CD4-positive, alpha-beta T cell treated with Interleukin-10 for 1 hour (primary cell): ENCODE measurements at regions not wholly inside any gene's neighbourhood (a gene's known extent, or its start where the extent isn't known, plus 50 kb on each side); places are given as distances from the start of the nearest gene placed in this dataset.
"Not testable (repeated sequence)": the region's sequence is repeated elsewhere in the genome, so short reads cannot be mapped to it uniquely, and the experiment has no call there.

Source experiments
- DNase-seq: peaks from one replicate; pipeline ENCODE4 v3.0.0-alpha.2; 2020

- no peak for DNase-seq
Measured at GRCh38 chr1:196088541-196088940, 519.7 kb downstream of the KCNT2 start.

- no peak for DNase-seq
Measured at GRCh38 chr1:196078691-196079090, 529.5 kb downstream of the KCNT2 start.

GRCh38 chr1:196075621-196076020, 532.6 kb downstream of the KCNT2 start:
- no peak for DNase-seq

- DNase-seq, result no peak
Measured at GRCh38 chr1:196074182-196074581, 534.1 kb downstream of the KCNT2 start.

- DNase-seq, result no peak
Measured at GRCh38 chr1:196071447-196071846, 536.8 kb downstream of the KCNT2 start.

- no peak for DNase-seq
Measured at GRCh38 chr1:196070940-196071339, 537.3 kb downstream of the KCNT2 start.

GRCh38 chr1:196063952-196064351, 544.3 kb downstream of the KCNT2 start:
- no peak for DNase-seq

GRCh38 chr1:196063294-196063693, 544.9 kb downstream of the KCNT2 start:
- DNase-seq, result no peak

GRCh38 chr1:196060539-196060938, 547.7 kb downstream of the KCNT2 start:
- DNase-seq, result no peak

GRCh38 chr1:196059210-196059609, 549.0 kb downstream of the KCNT2 start:
- no peak for DNase-seq

GRCh38 chr1:196056966-196057365, 551.3 kb downstream of the KCNT2 start:
- no peak for DNase-seq

- DNase-seq, result no peak
Measured at GRCh38 chr1:196049407-196049806, 558.8 kb downstream of the KCNT2 start.

- no peak for DNase-seq
Measured at GRCh38 chr1:196043268-196043667, 565.0 kb downstream of the KCNT2 start.

- no peak for DNase-seq
Measured at GRCh38 chr1:196034080-196034706, 574.0 kb downstream of the KCNT2 start.

GRCh38 chr1:196031387-196031786, 576.9 kb downstream of the KCNT2 start:
- not testable (repeated sequence) for DNase-seq

GRCh38 chr1:196030455-196030854, 577.8 kb downstream of the KCNT2 start:
- no peak for DNase-seq

- DNase-seq, result no peak
Measured at GRCh38 chr1:196029410-196029809, 578.8 kb downstream of the KCNT2 start.

- DNase-seq, result no peak
Measured at GRCh38 chr1:196027127-196027526, 581.1 kb downstream of the KCNT2 start.

- not testable (repeated sequence) for DNase-seq
Measured at GRCh38 chr1:196021174-196021573, 587.1 kb downstream of the KCNT2 start.

GRCh38 chr1:196009362-196009761, 598.9 kb downstream of the KCNT2 start:
- no peak for DNase-seq

- no peak for DNase-seq
Measured at GRCh38 chr1:196007763-196008162, 600.5 kb downstream of the KCNT2 start.

GRCh38 chr1:196005426-196005825, 602.8 kb downstream of the KCNT2 start:
- DNase-seq, result no peak

GRCh38 chr1:196004388-196004787, 603.9 kb downstream of the KCNT2 start:
- not testable (repeated sequence) for DNase-seq

- DNase-seq, result no peak
Measured at GRCh38 chr1:196002906-196003305, 605.3 kb downstream of the KCNT2 start.

GRCh38 chr1:196002296-196002695, 605.9 kb downstream of the KCNT2 start:
- DNase-seq, result not testable (repeated sequence)
